Mucosa of rectum (tissue), 2 donors: ENCODE measurements at regions not wholly inside any gene's neighbourhood (a gene's known extent, or its start where the extent isn't known, plus 50 kb on each side); places are given as distances from the start of the nearest gene placed in this dataset.

Experiments used
- H3K27ac ChIP-seq, 2 donors: one replicate each; pipeline ENCODE4 v1.7.0; 2013; ENCODE audit warnings: inconsistent platforms in 2 of 2, low read depth in 2 of 2, low read length in 2 of 2
- H3K27me3 ChIP-seq, 2 donors: one replicate each; pipeline ENCODE4 v1.7.0; 2013; ENCODE audit warnings: low read length in 2 of 2; ENCODE audit not compliant: control insufficient read depth in 2 of 2, insufficient read depth in 2 of 2
- H3K36me3 ChIP-seq, 2 donors: one replicate each; pipeline ENCODE4 v1.7.0; 2013; ENCODE audit warnings: low read length in 2 of 2; ENCODE audit not compliant: control insufficient read depth in 2 of 2, insufficient read depth in 2 of 2
- H3K4me1 ChIP-seq, 2 donors: one replicate each; pipeline ENCODE4 v1.7.0; 2013; ENCODE audit warnings: low read length in 2 of 2, mild to moderate bottlenecking in 1 of 2; ENCODE audit not compliant: control insufficient read depth in 2 of 2, insufficient read depth in 2 of 2
- H3K4me3 ChIP-seq, 2 donors: one replicate each; pipeline ENCODE4 v1.7.0; 2013; ENCODE audit warnings: low read length in 2 of 2
- H3K9ac ChIP-seq, 2 donors: one replicate each; pipeline ENCODE4 v1.7.0; 2013; ENCODE audit warnings: low read length in 2 of 2, low read depth in 1 of 2, mild to moderate bottlenecking in 1 of 2
- H3K9me3 ChIP-seq, 2 donors: one replicate each; pipeline ENCODE4 v1.7.0; 2013; ENCODE audit warnings: low read length in 2 of 2; ENCODE audit not compliant: control insufficient read depth in 2 of 2
- donor health status: healthy.
- donor health status: Normal muscosa, but diverticular disease.

- no peak overlapping the region for H3K9ac ChIP-seq
- no peaks in the 10 kb centered on the region for H3K36me3 ChIP-seq
- H3K4me3 ChIP-seq = no peak overlapping the region
- no peaks in the 10 kb centered on the region for H3K27me3 ChIP-seq
- no peak overlapping the region for H3K27ac ChIP-seq
- H3K4me1 ChIP-seq = peaks cover 14% of the 10 kb centered on the region in 2 donors
- H3K9me3 ChIP-seq = no peaks in the 10 kb centered on the region
Measured at GRCh38 chr9:104980039-104980654, 52.2 kb upstream of the ABCA1 start.

- H3K9me3 ChIP-seq = no peaks in the 10 kb centered on the region
- H3K27me3 ChIP-seq = no peaks in the 10 kb centered on the region
- H3K4me3 ChIP-seq = no peak overlapping the region
- peaks cover 14% of the 10 kb centered on the region in 2 donors for H3K4me1 ChIP-seq
- no peak overlapping the region for H3K27ac ChIP-seq
- no peaks in the 10 kb centered on the region for H3K36me3 ChIP-seq
- no peak overlapping the region for H3K9ac ChIP-seq
Measured at GRCh38 chr9:104981543-104982129, 53.7 kb upstream of the ABCA1 start.

GRCh38 chr9:104982543-104982942 is 54.6 kb upstream of the ABCA1 start:
- H3K9ac ChIP-seq = no peak overlapping the region
- no peak overlapping the region for H3K4me3 ChIP-seq
- no peak overlapping the region for H3K27ac ChIP-seq
- no peaks in the 10 kb centered on the region for H3K27me3 ChIP-seq
- peaks cover 5 to 6% of the 10 kb centered on the region in 2 donors for H3K4me1 ChIP-seq
- H3K36me3 ChIP-seq = no peaks in the 10 kb centered on the region
- H3K9me3 ChIP-seq = no peaks in the 10 kb centered on the region

- no peaks in the 10 kb centered on the region for H3K36me3 ChIP-seq
- H3K4me3 ChIP-seq = no peak overlapping the region
- H3K27ac ChIP-seq = no peak overlapping the region
- no peak overlapping the region for H3K9ac ChIP-seq
- H3K9me3 ChIP-seq = no peaks in the 10 kb centered on the region
- H3K4me1 ChIP-seq = peaks cover 0 to 6% of the 10 kb centered on the region in 2 donors
- H3K27me3 ChIP-seq = no peaks in the 10 kb centered on the region
Measured at GRCh38 chr9:104983491-104983890, 55.5 kb upstream of the ABCA1 start.

- Histone ChIP-seq H3K4me1 (peaks cover 0 to 6% of the 10 kb centered on the region in 2 donors), H3K9me3 (no peaks in the 10 kb centered on the region), H3K36me3 (no peaks in the 10 kb centered on the region), H3K27me3 (no peaks in the 10 kb centered on the region), H3K4me3 (no peak overlapping the region), H3K9ac (no peak overlapping the region), H3K27ac (no peak overlapping the region)
Measured at GRCh38 chr9:104984121-104984520, 56.2 kb upstream of the ABCA1 start.

- Histone ChIP-seq H3K9ac (no peak overlapping the region), H3K4me1 (peaks cover 0 to 6% of the 10 kb centered on the region in 2 donors), H3K36me3 (no peaks in the 10 kb centered on the region), H3K27ac (no peak overlapping the region), H3K4me3 (no peak overlapping the region), H3K27me3 (no peaks in the 10 kb centered on the region), H3K9me3 (no peaks in the 10 kb centered on the region)
Measured at GRCh38 chr9:104984542-104984941, 56.6 kb upstream of the ABCA1 start.

- Histone ChIP-seq H3K9ac (no peak overlapping the region), H3K4me1 (peaks cover 0 to 6% of the 10 kb centered on the region in 2 donors), H3K9me3 (no peaks in the 10 kb centered on the region), H3K36me3 (no peaks in the 10 kb centered on the region), H3K27ac (no peak overlapping the region), H3K27me3 (no peaks in the 10 kb centered on the region), H3K4me3 (no peak overlapping the region)
Measured at GRCh38 chr9:104984948-104985347, 57.0 kb upstream of the ABCA1 start.

GRCh38 chr9:104986096-104986495 is 58.1 kb upstream of the ABCA1 start:
- Histone ChIP-seq H3K4me1 (peaks cover 7 to 12% of the 10 kb centered on the region in 2 donors), H3K9ac (no peak overlapping the region), H3K9me3 (no peaks in the 10 kb centered on the region), H3K36me3 (no peaks in the 10 kb centered on the region), H3K27ac (no peak overlapping the region), H3K4me3 (no peak overlapping the region), H3K27me3 (no peaks in the 10 kb centered on the region)

GRCh38 chr9:104987743-104988142 is 59.8 kb upstream of the ABCA1 start:
- Histone ChIP-seq H3K9me3 (no peaks in the 10 kb centered on the region), H3K27me3 (no peaks in the 10 kb centered on the region), H3K9ac (no peak overlapping the region), H3K27ac (no peak overlapping the region), H3K4me1 (peaks cover 19% of the 10 kb centered on the region in 2 donors), H3K36me3 (no peaks in the 10 kb centered on the region), H3K4me3 (no peak overlapping the region)

GRCh38 chr9:104988539-104988938 is 60.6 kb upstream of the ABCA1 start:
- Histone ChIP-seq H3K27ac (no peak overlapping the region), H3K9ac (no peak overlapping the region), H3K4me1 (peaks cover 20 to 24% of the 10 kb centered on the region in 2 donors), H3K4me3 (no peak overlapping the region), H3K36me3 (no peaks in the 10 kb centered on the region), H3K9me3 (no peaks in the 10 kb centered on the region), H3K27me3 (no peaks in the 10 kb centered on the region)
